CD4-positive, alpha-beta T cell (primary cell): ENCODE measurements at regions not wholly inside any gene's neighbourhood (a gene's known extent, or its start where the extent isn't known, plus 50 kb on each side); places are given as distances from the start of the nearest gene placed in this dataset.
A peak's percentile ranks its signal among the peaks of the same experiment; 100 is the strongest.

Source experiments
- ATAC-seq: fragments of 200-7000 bp; cut with Tn5 transposase; one replicate; pipeline ENCODE4 v1.10.0; 2022; ENCODE audit warnings: mild to moderate bottlenecking; ENCODE audit not compliant: poor library complexity
- CTCF ChIA-PET: fragments of 350-600 bp; sonication (Branson Sonifier 250); formaldehyde crosslinking; loops from one replicate; lab custom pipeline; 2021; ENCODE audit warnings: antibody characterized with exemption, inconsistent platforms; lab: Charles Lee
- POLR2A ChIA-PET: fragments of 350-600 bp; sonication (Branson Sonifier 250); formaldehyde crosslinking; loops from one replicate; lab custom pipeline; 2021; ENCODE audit warnings: antibody characterized with exemption, inconsistent platforms; lab: Charles Lee
- DNase-seq, 14 experiments: peaks; one replicate each; pipeline ENCODE4 v3.0.0-alpha.2; 2013 to 2020; ENCODE audit warnings: mixed read lengths in 2 of 14
- H3K27ac ChIP-seq, 2 donors: one replicate each; pipeline versions ENCODE4 v1.5.1 to v1.7.0; 2013; ENCODE audit warnings: low read length in 2 of 2, low read depth in 1 of 2, mild to moderate bottlenecking in 1 of 2
- H3K27me3 ChIP-seq, 2 experiments: 1 replicate in 1 of 2; 2 replicates in 1 of 2; pipeline versions ENCODE4 v1.6.1 to v1.7.0; 2013; ENCODE audit warnings: low read length in 2 of 2, control low read depth in 1 of 2, mild to moderate bottlenecking in 1 of 2, moderate library complexity in 1 of 2; ENCODE audit not compliant: insufficient read depth in 2 of 2, control insufficient read depth in 1 of 2
- H3K36me3 ChIP-seq: one replicate; pipeline ENCODE4 v1.6.1; 2013; ENCODE audit warnings: low read length, control low read depth; ENCODE audit not compliant: insufficient read depth
- H3K4me1 ChIP-seq: one replicate; pipeline ENCODE4 v1.6.1; 2013; ENCODE audit warnings: low read length, control low read depth; ENCODE audit not compliant: insufficient read depth
- H3K4me3 ChIP-seq: one replicate; pipeline ENCODE4 v1.5.1; 2013; ENCODE audit warnings: mild to moderate bottlenecking, low read length, moderate library complexity
- H3K9me3 ChIP-seq, 2 experiments: 1 replicate in 1 of 2; 2 replicates in 1 of 2; pipeline versions ENCODE4 v1.6.1 to v1.7.0; 2013; ENCODE audit warnings: low read length in 2 of 2, mild to moderate bottlenecking in 2 of 2, control low read depth in 1 of 2, moderate library complexity in 1 of 2; ENCODE audit not compliant: control insufficient read depth in 1 of 2, insufficient read depth in 1 of 2
- H3K27ac Mint-ChIP-seq: one replicate; pipeline ENCODE4 v1.8.0; 2020; ENCODE audit warnings: mixed read lengths
- H3K27me3 Mint-ChIP-seq: one replicate; pipeline ENCODE4 v1.8.0; 2021; ENCODE audit warnings: mixed read lengths
- H3K36me3 Mint-ChIP-seq: one replicate; pipeline ENCODE4 v1.8.0; 2021; ENCODE audit warnings: low read depth, mixed read lengths
- H3K4me1 Mint-ChIP-seq: one replicate; pipeline ENCODE4 v1.8.0; 2021; ENCODE audit warnings: low read depth, mixed read lengths
- H3K4me3 Mint-ChIP-seq: one replicate; pipeline ENCODE4 v1.8.0; 2020; ENCODE audit warnings: mild to moderate bottlenecking, mixed read lengths
- H3K9me3 Mint-ChIP-seq: one replicate; pipeline ENCODE4 v1.8.0; 2020; ENCODE audit warnings: mixed read lengths
- CTCF ChIP-seq: fragments of 200-600 bp; IDR thresholded peaks from one replicate; pipeline ENCODE4 v1.8.0; 2022; ENCODE audit warnings: antibody characterized with exemption, mild to moderate bottlenecking
- intact Hi-C, 2 experiments: fragments of 100-400 bp; cut with DNase I in 1 of 2; cut with micrococcal nuclease in 1 of 2; formaldehyde crosslinking; loops; one replicate each; pipeline versions ENCODE4 v1.15.1 to v1.9.0; 2023 to 2025; cut with DNase I, micrococcal nuclease

GRCh38 chrX:115897956-115898355, 272.6 kb upstream of the AGTR2 start:
- Mint-ChIP-seq H3K9me3 (no peaks in the 10 kb centered on the region), H3K27ac (no peak overlapping the region), H3K36me3 (no peaks in the 10 kb centered on the region), H3K4me1 (no peaks in the 10 kb centered on the region), H3K27me3 (no peaks in the 10 kb centered on the region), H3K4me3 (no peak overlapping the region)
- Histone ChIP-seq H3K27ac (no peak overlapping the region), H3K27me3 (no peaks in the 10 kb centered on the region), H3K4me3 (no peak overlapping the region), H3K36me3 (no peaks in the 10 kb centered on the region), H3K9me3 (peaks cover 0 to 32% of the 10 kb centered on the region in 2 experiments), H3K4me1 (no peaks in the 10 kb centered on the region)
- DNase-seq (no peak), ATAC-seq (no peak)
- ChIA-PET CTCF (no interaction called here), POLR2A (no interaction called here)
- TF ChIP-seq CTCF, result no peak
- intact Hi-C loops, result no loop called here

GRCh38 chrX:115898382-115899001, 272.1 kb upstream of the AGTR2 start:
- H3K36me3 ChIP-seq, result no peaks in the 10 kb centered on the region
- no peaks in the 10 kb centered on the region for H3K4me1 Mint-ChIP-seq
- TF ChIP-seq CTCF, result no peak
- peaks cover 0 to 32% of the 10 kb centered on the region in 2 experiments for H3K9me3 ChIP-seq
- no peak for ATAC-seq
- no peak overlapping the region for H3K4me3 Mint-ChIP-seq
- POLR2A ChIA-PET, result no interaction called here
- CTCF ChIA-PET, result no interaction called here
- no peaks in the 10 kb centered on the region for H3K9me3 Mint-ChIP-seq
- intact Hi-C loops, result no loop called here
- no peak overlapping the region for H3K4me3 ChIP-seq
- H3K4me1 ChIP-seq, result no peaks in the 10 kb centered on the region
- H3K27ac Mint-ChIP-seq, result no peak overlapping the region
- no peak overlapping the region for H3K27ac ChIP-seq
- DNase-seq, result peak in 4 of 14 experiments; percentile 63 to 78 (median 68)
- H3K36me3 Mint-ChIP-seq, result no peaks in the 10 kb centered on the region
- H3K27me3 ChIP-seq, result no peaks in the 10 kb centered on the region
- H3K27me3 Mint-ChIP-seq, result no peaks in the 10 kb centered on the region

DNA sequence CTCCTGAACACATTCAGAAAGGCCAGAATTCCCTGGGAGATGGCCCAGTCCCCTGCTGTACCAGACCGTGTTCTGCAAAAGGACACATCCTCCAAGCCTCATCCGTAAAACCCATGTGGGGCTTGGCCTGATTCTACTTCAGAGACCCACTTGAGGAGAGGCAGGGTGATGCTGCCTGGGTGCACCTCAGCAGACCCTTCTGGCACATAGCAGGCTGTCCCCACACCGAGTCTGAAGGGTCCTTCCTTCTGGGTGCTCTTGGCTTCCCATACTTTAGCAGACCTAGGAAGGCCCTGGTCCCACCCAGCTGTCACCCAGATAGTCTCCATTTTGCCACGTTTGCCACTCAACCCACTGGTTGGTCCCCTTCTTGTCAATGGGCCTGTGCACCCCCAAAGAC, 270.1 kb upstream of the AGTR2 start:
- Mint-ChIP-seq H3K36me3 (no peaks in the 10 kb centered on the region), H3K9me3 (no peaks in the 10 kb centered on the region), H3K4me3 (no peak overlapping the region), H3K4me1 (no peaks in the 10 kb centered on the region), H3K27ac (no peak overlapping the region), H3K27me3 (no peaks in the 10 kb centered on the region)
- H3K9me3 ChIP-seq, result peaks cover 0 to 35% of the 10 kb centered on the region in 2 experiments
- no peak overlapping the region for H3K4me3 ChIP-seq
- no peaks in the 10 kb centered on the region for H3K36me3 ChIP-seq
- no peak for DNase-seq
- CTCF ChIA-PET, result no interaction called here
- H3K27ac ChIP-seq, result no peak overlapping the region
- TF ChIP-seq CTCF, result no peak
- no peak for ATAC-seq
- no peaks in the 10 kb centered on the region for H3K4me1 ChIP-seq
- POLR2A ChIA-PET, result no interaction called here
- no peaks in the 10 kb centered on the region for H3K27me3 ChIP-seq
- intact Hi-C loops, result no loop called here
